ENCODE measurements at regions not wholly inside any gene's neighbourhood (a gene's known extent, or its start where the extent isn't known, plus 50 kb on each side); places are given as distances from the start of the nearest gene placed in this dataset.

- DNase-seq (ENCODE audit: low read depth): no peak
Measured at GRCh38 chr18:77572537-77572936, 322.9 kb downstream of the GALR1 start.

GRCh38 chr18:77573571-77573970 lies 323.9 kb downstream of the GALR1 start:
- no peak for DNase-seq (ENCODE audit: low read depth)

- no peak for DNase-seq (ENCODE audit: low read depth)
Measured at GRCh38 chr18:77590943-77591515, 341.4 kb downstream of the GALR1 start.

GRCh38 chr18:77597726-77598125 lies 348.1 kb downstream of the GALR1 start:
- no peak for DNase-seq (ENCODE audit: low read depth)

- no peak for DNase-seq (ENCODE audit: low read depth)
Measured at GRCh38 chr18:77600674-77601073, 351.0 kb downstream of the GALR1 start.

- no peak for DNase-seq (ENCODE audit: low read depth)
Measured at GRCh38 chr18:77601567-77601966, 351.9 kb downstream of the GALR1 start.

GRCh38 chr18:77607087-77607486 lies 357.4 kb downstream of the GALR1 start:
- DNase-seq (ENCODE audit: low read depth): no peak

GRCh38 chr18:77608807-77609206 lies 359.2 kb downstream of the GALR1 start:
- DNase-seq (ENCODE audit: low read depth): no peak

GRCh38 chr18:77617694-77618093 lies 368.0 kb downstream of the GALR1 start:
- no peak for DNase-seq (ENCODE audit: low read depth)

- DNase-seq (ENCODE audit: low read depth): no peak
Measured at GRCh38 chr18:77619525-77619924, 369.9 kb downstream of the GALR1 start.

GRCh38 chr18:77622009-77622692 lies 372.5 kb downstream of the GALR1 start:
- no peak for DNase-seq (ENCODE audit: low read depth)

GRCh38 chr18:77632758-77633157 lies 383.1 kb downstream of the GALR1 start:
- no peak for DNase-seq (ENCODE audit: low read depth)

GRCh38 chr18:77634494-77634893 lies 384.8 kb downstream of the GALR1 start:
- no peak for DNase-seq (ENCODE audit: low read depth)

- DNase-seq (ENCODE audit: low read depth): no peak
Measured at GRCh38 chr18:77635451-77635850, 385.8 kb downstream of the GALR1 start.

- DNase-seq (ENCODE audit: low read depth): no peak
Measured at GRCh38 chr18:77635858-77636257, 386.2 kb downstream of the GALR1 start.

- DNase-seq (ENCODE audit: low read depth): no peak
Measured at GRCh38 chr18:77645170-77645872, 395.7 kb downstream of the GALR1 start.

- DNase-seq (ENCODE audit: low read depth): no peak
Measured at GRCh38 chr18:77647472-77647871, 397.8 kb downstream of the GALR1 start.

GRCh38 chr18:77648411-77648810 lies 398.8 kb downstream of the GALR1 start:
- DNase-seq (ENCODE audit: low read depth): no peak

GRCh38 chr18:77650799-77651385 lies 401.2 kb downstream of the GALR1 start:
- DNase-seq (ENCODE audit: low read depth): no peak

- DNase-seq (ENCODE audit: low read depth): no peak
Measured at GRCh38 chr18:77651441-77651840, 401.8 kb downstream of the GALR1 start.

- DNase-seq (ENCODE audit: low read depth): no peak
Measured at GRCh38 chr18:77653792-77654191, 404.1 kb downstream of the GALR1 start.

- no peak for DNase-seq (ENCODE audit: low read depth)
Measured at GRCh38 chr18:77654302-77654701, 404.7 kb downstream of the GALR1 start.

All from renal cortical epithelial cell (primary cell).